Hepatocyte (in vitro differentiated cells): ENCODE measurements at regions not wholly inside any gene's neighbourhood (a gene's known extent, or its start where the extent isn't known, plus 50 kb on each side); places are given as distances from the start of the nearest gene placed in this dataset.

Experiments used
- EZH2 ChIP-seq: fragments of 200-600 bp; sonication (generic); IDR thresholded peaks from 2 replicates; pipeline ENCODE4 v1.6.1; 2016; ENCODE audit warnings: antibody characterized with exemption, mild to moderate bottlenecking, borderline replicate concordance
- EZH2phosphoT487 ChIP-seq: fragments of 200-600 bp; sonication (generic); IDR thresholded peaks from one replicate; pipeline ENCODE4 v1.6.1; 2018; ENCODE audit warnings: antibody characterized with exemption, mild to moderate bottlenecking, low read depth, moderate library complexity; ENCODE audit not compliant: unreplicated experiment, severe bottlenecking
- TF ChIP-seq, protein P1 (sequence below): fragments of 200-600 bp; sonication (generic); IDR thresholded peaks from 2 replicates; pipeline ENCODE4 v1.5.1; 2016; ENCODE audit warnings: antibody characterized with exemption, mild to moderate bottlenecking; ENCODE audit not compliant: poor library complexity

DNA sequence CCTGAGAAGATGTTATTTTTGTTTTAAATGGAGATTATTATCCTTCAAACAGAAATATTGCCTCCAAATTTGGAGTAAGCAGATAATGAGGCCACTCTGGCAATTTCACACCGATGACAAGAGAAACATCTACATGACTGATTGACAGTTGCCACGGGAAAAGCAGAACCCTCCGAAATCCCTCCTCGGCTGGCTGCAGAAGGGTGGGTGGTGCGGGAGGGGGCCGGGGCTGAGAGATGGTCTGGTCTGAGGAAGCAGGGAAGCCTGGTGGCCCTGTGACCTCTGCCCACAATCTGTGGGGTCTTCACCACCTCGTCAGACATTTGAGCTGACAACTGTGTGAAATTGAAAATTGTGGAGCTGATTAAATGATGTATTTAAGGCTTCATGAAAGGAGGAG lies 503.2 kb downstream of the MN1 start:
- TF ChIP-seq, protein P1, sequence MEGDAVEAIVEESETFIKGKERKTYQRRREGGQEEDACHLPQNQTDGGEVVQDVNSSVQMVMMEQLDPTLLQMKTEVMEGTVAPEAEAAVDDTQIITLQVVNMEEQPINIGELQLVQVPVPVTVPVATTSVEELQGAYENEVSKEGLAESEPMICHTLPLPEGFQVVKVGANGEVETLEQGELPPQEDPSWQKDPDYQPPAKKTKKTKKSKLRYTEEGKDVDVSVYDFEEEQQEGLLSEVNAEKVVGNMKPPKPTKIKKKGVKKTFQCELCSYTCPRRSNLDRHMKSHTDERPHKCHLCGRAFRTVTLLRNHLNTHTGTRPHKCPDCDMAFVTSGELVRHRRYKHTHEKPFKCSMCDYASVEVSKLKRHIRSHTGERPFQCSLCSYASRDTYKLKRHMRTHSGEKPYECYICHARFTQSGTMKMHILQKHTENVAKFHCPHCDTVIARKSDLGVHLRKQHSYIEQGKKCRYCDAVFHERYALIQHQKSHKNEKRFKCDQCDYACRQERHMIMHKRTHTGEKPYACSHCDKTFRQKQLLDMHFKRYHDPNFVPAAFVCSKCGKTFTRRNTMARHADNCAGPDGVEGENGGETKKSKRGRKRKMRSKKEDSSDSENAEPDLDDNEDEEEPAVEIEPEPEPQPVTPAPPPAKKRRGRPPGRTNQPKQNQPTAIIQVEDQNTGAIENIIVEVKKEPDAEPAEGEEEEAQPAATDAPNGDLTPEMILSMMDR: no peak
- TF ChIP-seq EZH2phosphoT487: no peak
- no peak for TF ChIP-seq EZH2
